GM13976 (cell line): ENCODE measurements at regions not wholly inside any gene's neighbourhood (a gene's known extent, or its start where the extent isn't known, plus 50 kb on each side); places are given as distances from the start of the nearest gene placed in this dataset.

Experiments
- DNase-seq: peaks from one replicate; pipeline ENCODE4 v3.0.0; 2012; ENCODE audit warnings: low spot score
- in situ Hi-C: fragments of 300-500 bp; cut with MboI; formaldehyde crosslinking; loops from one replicate; pipeline ENCODE4 v1.12.0; 2022; ENCODE audit warnings: low sequenced_read_pairs, mixed read lengths, inconsistent platforms; ENCODE audit not compliant: unreplicated experiment
- TF ChIP-seq, protein P1 (sequence below): IDR thresholded peaks from 2 replicates; pipeline ENCODE4 v1.5.1; 2012; ENCODE audit warnings: borderline replicate concordance, mild to moderate bottlenecking; ENCODE audit not compliant: insufficient read depth; ENCODE audit errors: extremely low read depth, missing control alignments, control extremely low read depth

DNA sequence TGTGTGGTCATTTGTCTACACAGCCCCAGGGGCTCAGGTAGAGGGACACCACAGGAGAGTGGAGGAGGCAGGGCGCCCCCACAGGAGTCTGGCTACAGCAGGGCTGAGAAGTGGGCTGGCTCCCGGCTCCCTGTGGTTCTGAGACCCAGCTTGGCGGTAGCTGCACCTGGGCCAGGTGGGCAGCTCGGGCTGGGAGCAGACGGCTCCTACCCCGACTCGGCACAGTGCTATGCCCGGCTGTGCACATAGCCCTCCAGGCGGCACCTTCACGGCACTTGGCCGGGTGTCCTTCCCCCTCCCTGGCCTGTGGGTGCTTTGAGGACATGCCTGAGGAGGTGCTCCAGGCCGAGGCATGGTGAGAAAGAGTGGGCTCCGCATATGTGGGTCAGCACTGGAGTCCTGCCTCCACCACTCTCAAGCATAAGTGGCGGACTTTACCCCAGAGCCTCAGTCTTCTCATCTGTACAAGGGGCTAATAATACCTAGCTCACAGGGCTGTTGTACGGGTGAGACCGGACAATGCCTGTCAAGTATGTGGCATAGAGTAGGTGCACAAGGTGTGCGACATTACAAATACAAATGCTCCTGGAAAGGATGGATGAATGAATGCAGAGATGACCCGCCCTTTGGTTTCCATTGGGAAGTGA, 50.1 kb upstream of the JPH3 start:
- in situ Hi-C loops = no loop called here
- TF ChIP-seq, protein P1, sequence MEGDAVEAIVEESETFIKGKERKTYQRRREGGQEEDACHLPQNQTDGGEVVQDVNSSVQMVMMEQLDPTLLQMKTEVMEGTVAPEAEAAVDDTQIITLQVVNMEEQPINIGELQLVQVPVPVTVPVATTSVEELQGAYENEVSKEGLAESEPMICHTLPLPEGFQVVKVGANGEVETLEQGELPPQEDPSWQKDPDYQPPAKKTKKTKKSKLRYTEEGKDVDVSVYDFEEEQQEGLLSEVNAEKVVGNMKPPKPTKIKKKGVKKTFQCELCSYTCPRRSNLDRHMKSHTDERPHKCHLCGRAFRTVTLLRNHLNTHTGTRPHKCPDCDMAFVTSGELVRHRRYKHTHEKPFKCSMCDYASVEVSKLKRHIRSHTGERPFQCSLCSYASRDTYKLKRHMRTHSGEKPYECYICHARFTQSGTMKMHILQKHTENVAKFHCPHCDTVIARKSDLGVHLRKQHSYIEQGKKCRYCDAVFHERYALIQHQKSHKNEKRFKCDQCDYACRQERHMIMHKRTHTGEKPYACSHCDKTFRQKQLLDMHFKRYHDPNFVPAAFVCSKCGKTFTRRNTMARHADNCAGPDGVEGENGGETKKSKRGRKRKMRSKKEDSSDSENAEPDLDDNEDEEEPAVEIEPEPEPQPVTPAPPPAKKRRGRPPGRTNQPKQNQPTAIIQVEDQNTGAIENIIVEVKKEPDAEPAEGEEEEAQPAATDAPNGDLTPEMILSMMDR = no peak
- DNase-seq = no peak

DNA sequence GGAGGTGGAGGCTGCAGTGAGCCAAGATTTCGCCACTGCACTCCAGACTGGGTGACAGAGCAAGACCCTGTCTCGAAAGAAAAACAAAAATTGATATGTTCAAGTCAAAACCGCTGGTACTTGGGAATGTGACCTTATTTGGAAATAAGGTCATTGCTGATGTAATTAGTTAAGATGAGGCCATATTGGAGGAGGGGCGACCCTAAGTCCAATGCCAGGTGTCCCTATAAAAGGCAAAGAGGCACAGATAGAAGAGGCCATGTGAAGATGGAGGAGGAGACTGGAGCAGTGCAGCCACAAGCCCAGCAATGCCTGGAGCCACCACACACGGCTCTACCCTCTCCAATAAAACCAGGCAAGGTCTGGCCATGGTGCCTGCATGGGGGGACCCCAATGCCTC, 50.8 kb upstream of the JPH3 start:
- TF ChIP-seq, protein P1 = no peak
- in situ Hi-C loops = no loop called here
- DNase-seq = no peak

DNA sequence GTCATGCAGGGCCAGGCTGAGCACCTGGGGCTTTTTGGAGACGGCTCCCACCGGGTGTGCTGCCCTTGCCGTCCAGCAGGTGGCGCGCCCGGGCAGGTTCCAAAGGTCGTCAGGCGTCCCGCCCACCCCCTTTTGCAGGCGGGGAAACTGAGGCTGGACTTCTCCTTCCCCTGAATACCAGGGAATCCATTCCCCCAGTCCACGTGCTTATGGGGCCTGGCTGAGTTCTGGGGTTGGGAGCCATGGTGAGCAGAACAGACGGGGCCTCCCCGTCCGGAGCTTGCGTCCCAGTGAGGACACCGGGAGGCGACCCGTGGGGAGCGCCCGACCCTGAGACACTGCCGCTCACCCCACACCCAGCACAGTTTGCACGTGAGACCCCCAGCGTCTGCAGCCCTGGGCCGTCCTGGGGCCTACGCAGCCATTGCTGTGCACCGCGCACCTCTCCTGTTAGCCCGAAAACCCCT, 51.8 kb upstream of the JPH3 start:
- DNase-seq = peak; percentile 88
- in situ Hi-C loops = no loop called here
- TF ChIP-seq, protein P1 = peak; percentile 82

DNA sequence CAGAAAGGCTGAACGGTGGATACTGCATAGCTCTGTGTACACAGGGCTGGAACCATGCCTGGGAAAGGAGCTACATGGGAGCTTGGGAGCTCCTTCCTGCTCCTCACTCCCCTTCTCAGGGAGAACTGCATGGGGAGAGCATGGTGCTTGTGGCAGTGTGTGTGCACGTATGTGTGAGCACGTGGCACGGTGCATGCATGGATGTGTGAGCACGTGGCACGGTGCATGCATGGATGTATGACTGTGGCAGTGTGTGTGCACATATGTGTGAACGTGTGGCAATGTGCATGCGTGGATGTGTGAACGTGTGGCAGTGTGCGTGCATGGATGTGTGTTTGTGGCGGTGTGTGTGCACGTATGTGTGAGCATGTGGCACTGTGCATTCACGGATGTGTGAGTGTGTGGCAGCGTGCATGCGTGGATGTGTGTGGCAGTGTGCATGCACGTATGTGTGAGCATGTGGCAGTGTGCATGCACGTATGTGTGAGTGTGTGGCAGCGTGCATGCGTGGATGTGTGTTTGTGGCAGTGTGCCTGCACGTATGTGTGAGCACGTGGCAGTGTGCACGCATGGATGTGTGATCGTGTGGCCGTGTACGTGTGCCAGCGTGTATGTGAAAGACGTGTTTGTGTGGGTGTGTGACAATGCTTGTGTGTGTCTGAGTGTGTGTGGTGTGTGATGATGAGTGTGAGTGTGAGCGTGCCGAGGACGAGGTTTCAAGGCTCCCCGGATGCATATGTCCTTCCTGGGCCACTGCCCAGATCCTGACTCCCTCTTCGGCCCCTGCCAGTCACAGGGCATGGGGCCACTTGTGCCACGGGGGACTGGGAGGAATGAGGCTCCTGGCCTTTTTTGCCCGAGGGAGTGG, 52.4 kb upstream of the JPH3 start:
- in situ Hi-C loops = no loop called here
- DNase-seq = no peak
- TF ChIP-seq, protein P1 = no peak

DNA sequence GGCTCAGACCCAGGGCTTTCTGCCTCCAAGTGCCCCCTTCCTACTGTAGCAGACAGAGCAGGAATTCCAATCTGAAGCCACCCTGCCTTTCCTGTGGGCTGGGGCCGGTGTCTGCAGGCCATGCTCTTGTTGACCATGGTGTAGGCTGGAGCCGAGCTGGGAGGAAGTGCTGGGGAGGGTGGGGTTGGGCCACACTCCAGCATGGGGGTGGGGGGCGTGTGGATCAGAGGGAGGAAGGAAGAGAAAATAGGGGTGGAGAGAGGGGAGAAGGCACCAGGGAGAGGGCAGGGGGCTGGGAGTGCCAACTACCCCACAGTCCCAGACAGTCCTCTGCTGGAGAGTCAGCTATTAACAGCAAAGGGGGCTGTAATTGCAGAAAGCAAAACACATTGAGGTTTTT, 54.3 kb upstream of the JPH3 start:
- TF ChIP-seq, protein P1 = no peak
- DNase-seq = no peak
- in situ Hi-C loops = no loop called here

DNA sequence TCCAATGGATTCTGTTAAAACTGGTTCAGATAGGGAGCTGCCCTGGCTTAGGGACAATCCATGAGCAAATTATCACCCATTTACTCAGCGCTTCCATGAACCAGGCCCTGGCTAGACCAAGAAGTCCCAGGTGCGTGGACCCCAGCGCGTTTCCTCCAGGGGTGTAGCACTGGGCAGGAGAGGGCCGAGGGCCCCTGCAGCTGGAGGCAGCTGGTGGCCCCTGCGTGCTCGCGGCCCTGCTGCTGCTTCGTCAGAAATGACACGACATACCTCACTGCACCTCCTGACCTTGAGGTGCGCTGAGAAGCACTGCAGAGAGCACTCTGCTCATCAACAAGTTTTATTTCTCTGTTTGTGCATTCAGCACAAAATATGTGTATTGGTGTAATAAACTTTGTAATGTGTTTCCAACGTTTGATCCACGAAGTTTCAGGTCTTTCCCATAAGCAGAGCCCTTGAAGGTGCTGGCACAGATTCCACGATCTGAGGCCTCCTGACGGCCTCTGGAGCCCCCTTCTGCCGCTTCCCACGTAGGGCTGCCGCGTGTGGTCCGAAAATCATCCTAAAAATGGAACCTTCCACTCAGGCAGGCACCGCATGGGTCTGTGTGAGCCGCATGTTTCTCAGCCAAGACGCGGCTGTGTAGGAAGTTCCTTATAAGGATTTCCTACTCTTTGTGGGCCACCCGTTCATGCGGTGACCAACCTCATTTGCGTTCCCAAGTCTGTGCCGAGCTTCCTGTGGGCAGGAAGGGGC, 50.8 kb upstream of the ZCCHC14 start:
- DNase-seq = no peak
- in situ Hi-C loops = no loop called here
- TF ChIP-seq, protein P1 = peak; percentile 25
